ENCODE measurements at regions not wholly inside any gene's neighbourhood (a gene's known extent, or its start where the extent isn't known, plus 50 kb on each side); places are given as distances from the start of the nearest gene placed in this dataset.
"Not testable (repeated sequence)": the region's sequence is repeated elsewhere in the genome, so short reads cannot be mapped to it uniquely, and the experiment has no call there.

- not testable (repeated sequence) for TF ChIP-seq POLR2AphosphoS5 (IDR thresholded peaks at IDR 0.05; ENCODE audit: insufficient read depth, low read depth, low read length); CTCF (IDR thresholded peaks at IDR 0.05; ENCODE audit: extremely low read depth in 1 of 2, insufficient read depth in 1 of 2, low read depth in 1 of 2, low read length in 2 of 2); MAX (IDR thresholded peaks at IDR 0.05; ENCODE audit: insufficient read depth, insufficient read length); POLR2A (IDR thresholded peaks at IDR 0.05; ENCODE audit: low read depth, low read length); EZH2 (IDR thresholded peaks at IDR 0.05; ENCODE audit: borderline replicate concordance, low read depth, low read length, severe bottlenecking)
These were observed 222.8 kb upstream of the CCL2 start for GRCh38 chr17:34032305-34032704.

Data from endothelial cell of umbilical vein (primary cell).